HG02870 (cell line): ENCODE measurements at regions not wholly inside any gene's neighbourhood (a gene's known extent, or its start where the extent isn't known, plus 50 kb on each side); places are given as distances from the start of the nearest gene placed in this dataset.

Source experiments
- ATAC-seq: cut with Tn5 transposase; IDR thresholded peaks from one replicate; pipeline ENCODE4 v1.9.1; 2021; ENCODE audit warnings: mild to moderate bottlenecking, moderate library complexity; ENCODE audit not compliant: unreplicated experiment

GRCh38 chrX:125778261-125778660 lies 387.8 kb downstream of the DCAF12L2 start:
- ATAC-seq, result no peak

GRCh38 chrX:125782184-125782583 lies 383.9 kb downstream of the DCAF12L2 start:
- no peak for ATAC-seq

GRCh38 chrX:125786316-125786715 lies 379.8 kb downstream of the DCAF12L2 start:
- ATAC-seq, result no peak

GRCh38 chrX:125791787-125792186 lies 374.3 kb downstream of the DCAF12L2 start:
- ATAC-seq, result no peak

- no peak for ATAC-seq
These were observed 355.2 kb downstream of the DCAF12L2 start for GRCh38 chrX:125810856-125811255.

- ATAC-seq, result no peak
These were observed 340.0 kb downstream of the DCAF12L2 start for GRCh38 chrX:125826080-125826479.

- ATAC-seq, result no peak
These were observed 339.2 kb downstream of the DCAF12L2 start for GRCh38 chrX:125826774-125827451.

- no peak for ATAC-seq
These were observed 319.8 kb downstream of the DCAF12L2 start for GRCh38 chrX:125846271-125846670.

GRCh38 chrX:125850693-125851092 lies 315.4 kb downstream of the DCAF12L2 start:
- ATAC-seq, result no peak

- no peak for ATAC-seq
These were observed 282.9 kb downstream of the DCAF12L2 start for GRCh38 chrX:125883169-125883568.

GRCh38 chrX:125894947-125895346 lies 271.1 kb downstream of the DCAF12L2 start:
- ATAC-seq, result no peak

GRCh38 chrX:125895518-125895917 lies 270.6 kb downstream of the DCAF12L2 start:
- no peak for ATAC-seq

GRCh38 chrX:125926295-125926694 lies 239.8 kb downstream of the DCAF12L2 start:
- ATAC-seq, result no peak

GRCh38 chrX:125940985-125941384 lies 225.1 kb downstream of the DCAF12L2 start:
- ATAC-seq, result no peak

GRCh38 chrX:125947501-125947900 lies 218.6 kb downstream of the DCAF12L2 start:
- ATAC-seq, result no peak

- no peak for ATAC-seq
These were observed 213.1 kb downstream of the DCAF12L2 start for GRCh38 chrX:125952973-125953372.

- ATAC-seq, result no peak
These were observed 212.3 kb downstream of the DCAF12L2 start for GRCh38 chrX:125953814-125954213.

- no peak for ATAC-seq
These were observed 211.9 kb downstream of the DCAF12L2 start for GRCh38 chrX:125954236-125954635.

GRCh38 chrX:125977851-125978250 lies 188.2 kb downstream of the DCAF12L2 start:
- ATAC-seq, result no peak

- no peak for ATAC-seq
These were observed 167.7 kb downstream of the DCAF12L2 start for GRCh38 chrX:125998432-125998831.

GRCh38 chrX:126027229-126027628 lies 138.9 kb downstream of the DCAF12L2 start:
- ATAC-seq, result no peak

- ATAC-seq, result no peak
These were observed 136.1 kb downstream of the DCAF12L2 start for GRCh38 chrX:126030021-126030420.

GRCh38 chrX:126063984-126064383 lies 102.1 kb downstream of the DCAF12L2 start:
- no peak for ATAC-seq
